SK-N-MC (cell line): ENCODE measurements at regions not wholly inside any gene's neighbourhood (a gene's known extent, or its start where the extent isn't known, plus 50 kb on each side); places are given as distances from the start of the nearest gene placed in this dataset.

Source experiments
- EZH2 ChIP-seq: fragments of 200-600 bp; sonication (generic); IDR thresholded peaks from one replicate; pipeline ENCODE4 v1.6.1; 2017; ENCODE audit warnings: antibody characterized with exemption
- FOXP2 ChIP-seq: optimal IDR thresholded peaks from 2 replicates; pipeline ENCODE3; 2011; ENCODE audit warnings: mild to moderate bottlenecking, moderate library complexity; ENCODE audit not compliant: insufficient read depth; ENCODE audit errors: extremely low read length, control extremely low read depth
- POLR2AphosphoS5 ChIP-seq: IDR thresholded peaks from 2 replicates; pipeline ENCODE4 v1.6.1; 2012; ENCODE audit warnings: mild to moderate bottlenecking, low read depth, low read length, borderline replicate concordance

- TF ChIP-seq POLR2AphosphoS5, result no peak
- no peak for TF ChIP-seq EZH2
- no peak for TF ChIP-seq FOXP2
Observed at GRCh38 chr12:107856096-107856495, 81.6 kb downstream of the ASCL4 start.
